Skin of body (tissue), 1 donor: ENCODE measurements at regions not wholly inside any gene's neighbourhood (a gene's known extent, or its start where the extent isn't known, plus 50 kb on each side); places are given as distances from the start of the nearest gene placed in this dataset.
A peak's percentile ranks its signal among the peaks of the same experiment; 100 is the strongest.

Experiments used
- DNase-seq: peaks from one replicate; lab custom pipeline; 2025; lab: John Stamatoyannopoulos, UW

GRCh38 chr4:179543771-179544170 lies 2101.5 kb upstream of the AGA start:
- DNase-seq = no peak

- no peak for DNase-seq
Observed at GRCh38 chr4:179544496-179544895, 2102.3 kb upstream of the AGA start.

GRCh38 chr4:179552131-179552530 lies 2109.9 kb upstream of the AGA start:
- DNase-seq = peak; percentile 38

- DNase-seq = no peak
Observed at GRCh38 chr4:179563741-179564140, 2121.5 kb upstream of the AGA start.

GRCh38 chr4:179569549-179569948 lies 2127.3 kb upstream of the AGA start:
- no peak for DNase-seq

GRCh38 chr4:179582164-179582905 lies 2140.1 kb upstream of the AGA start:
- DNase-seq = no peak

GRCh38 chr4:179583221-179583620 lies 2141.0 kb upstream of the AGA start:
- no peak for DNase-seq

- no peak for DNase-seq
Observed at GRCh38 chr4:179584101-179584500, 2141.9 kb upstream of the AGA start.

GRCh38 chr4:179585761-179586160 lies 2143.5 kb upstream of the AGA start:
- no peak for DNase-seq

- DNase-seq = no peak
Observed at GRCh38 chr4:179586460-179586859, 2144.2 kb upstream of the AGA start.

GRCh38 chr4:179595671-179596410 lies 2153.6 kb upstream of the AGA start:
- DNase-seq = no peak

GRCh38 chr4:179596621-179597020 lies 2154.4 kb upstream of the AGA start:
- no peak for DNase-seq

- DNase-seq = no peak
Observed at GRCh38 chr4:179597301-179597700, 2155.1 kb upstream of the AGA start.

GRCh38 chr4:179601671-179602070 lies 2159.4 kb upstream of the AGA start:
- DNase-seq = no peak

- DNase-seq = no peak
Observed at GRCh38 chr4:179605196-179605595, 2163.0 kb upstream of the AGA start.

GRCh38 chr4:179607003-179607402 lies 2164.8 kb upstream of the AGA start:
- no peak for DNase-seq

- DNase-seq = no peak
Observed at GRCh38 chr4:179615704-179616103, 2173.5 kb upstream of the AGA start.

GRCh38 chr4:179618966-179619365 lies 2176.7 kb upstream of the AGA start:
- no peak for DNase-seq

GRCh38 chr4:179624768-179625181 lies 2182.5 kb upstream of the AGA start:
- no peak for DNase-seq

- DNase-seq = peak; percentile 1
Observed at GRCh38 chr4:179625406-179625805, 2183.2 kb upstream of the AGA start.

- DNase-seq = no peak
Observed at GRCh38 chr4:179626687-179627086, 2184.4 kb upstream of the AGA start.

- peak; percentile 66 for DNase-seq
Observed at GRCh38 chr4:179631321-179631720, 2189.1 kb upstream of the AGA start.

- no peak for DNase-seq
Observed at GRCh38 chr4:179634862-179635261, 2192.6 kb upstream of the AGA start.
